Neural crest cell (in vitro differentiated cells): ENCODE measurements at regions not wholly inside any gene's neighbourhood (a gene's known extent, or its start where the extent isn't known, plus 50 kb on each side); places are given as distances from the start of the nearest gene placed in this dataset.

ENCODE experiments used
- DNase-seq: peaks from one replicate; pipeline ENCODE4 v3.0.0; 2021; ENCODE audit warnings: low read depth, mixed read lengths, low spot score
- H3K27ac Mint-ChIP-seq: one replicate; pipeline ENCODE4 v1.8.0; 2021; ENCODE audit warnings: mild to moderate bottlenecking, mixed read lengths; ENCODE audit not compliant: unreplicated experiment
- H3K27me3 Mint-ChIP-seq: 2 replicates; pipeline ENCODE4 v1.8.0; 2021; ENCODE audit warnings: low read depth, mild to moderate bottlenecking, mixed read lengths
- H3K36me3 Mint-ChIP-seq: 2 replicates; pipeline ENCODE4 v1.8.0; 2021; ENCODE audit warnings: low read depth, mild to moderate bottlenecking, mixed read lengths
- H3K4me1 Mint-ChIP-seq: 2 replicates; pipeline ENCODE4 v1.8.0; 2021; ENCODE audit warnings: mixed read lengths
- H3K4me3 Mint-ChIP-seq: one replicate; pipeline ENCODE4 v1.8.0; 2021; ENCODE audit warnings: mild to moderate bottlenecking, mixed read lengths
- H3K9me3 Mint-ChIP-seq: 2 replicates; pipeline ENCODE4 v1.8.0; 2021; ENCODE audit warnings: mixed read lengths
- TF ChIP-seq, protein P1 (sequence below): fragments of 200-600 bp; sonication (generic); conservative IDR thresholded peaks from 2 replicates; pipeline ENCODE4 v1.5.0; 2021; ENCODE audit warnings: antibody characterized with exemption, mild to moderate bottlenecking

DNA sequence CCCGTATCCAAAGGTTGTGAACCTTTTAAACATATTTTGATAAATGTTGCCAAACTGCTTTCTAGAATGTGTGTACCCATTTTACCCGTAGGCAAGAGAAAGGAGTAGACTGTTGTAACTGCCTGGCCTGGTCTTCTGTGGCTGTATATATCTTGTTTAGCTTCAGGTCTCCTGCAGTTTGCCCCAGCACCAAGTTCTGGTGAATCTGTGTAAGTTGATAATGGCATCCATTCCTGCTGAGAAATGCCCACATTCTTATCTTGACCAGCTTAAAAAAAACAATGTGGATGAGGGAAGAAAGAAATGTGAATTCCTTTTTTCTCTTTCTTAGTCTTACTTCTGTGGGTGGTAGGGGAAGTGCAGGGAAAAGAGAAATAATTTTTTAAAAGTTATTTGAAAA, 53.3 kb upstream of the TLE3 start:
- DNase-seq, result no peak
- Mint-ChIP-seq H3K4me1 (peaks cover 33% of the 10 kb centered on the region), H3K27ac (no peak overlapping the region), H3K27me3 (peaks cover 21% of the 10 kb centered on the region), H3K4me3 (no peak overlapping the region), H3K9me3 (no peaks in the 10 kb centered on the region), H3K36me3 (no peaks in the 10 kb centered on the region)
- TF ChIP-seq, protein P1, sequence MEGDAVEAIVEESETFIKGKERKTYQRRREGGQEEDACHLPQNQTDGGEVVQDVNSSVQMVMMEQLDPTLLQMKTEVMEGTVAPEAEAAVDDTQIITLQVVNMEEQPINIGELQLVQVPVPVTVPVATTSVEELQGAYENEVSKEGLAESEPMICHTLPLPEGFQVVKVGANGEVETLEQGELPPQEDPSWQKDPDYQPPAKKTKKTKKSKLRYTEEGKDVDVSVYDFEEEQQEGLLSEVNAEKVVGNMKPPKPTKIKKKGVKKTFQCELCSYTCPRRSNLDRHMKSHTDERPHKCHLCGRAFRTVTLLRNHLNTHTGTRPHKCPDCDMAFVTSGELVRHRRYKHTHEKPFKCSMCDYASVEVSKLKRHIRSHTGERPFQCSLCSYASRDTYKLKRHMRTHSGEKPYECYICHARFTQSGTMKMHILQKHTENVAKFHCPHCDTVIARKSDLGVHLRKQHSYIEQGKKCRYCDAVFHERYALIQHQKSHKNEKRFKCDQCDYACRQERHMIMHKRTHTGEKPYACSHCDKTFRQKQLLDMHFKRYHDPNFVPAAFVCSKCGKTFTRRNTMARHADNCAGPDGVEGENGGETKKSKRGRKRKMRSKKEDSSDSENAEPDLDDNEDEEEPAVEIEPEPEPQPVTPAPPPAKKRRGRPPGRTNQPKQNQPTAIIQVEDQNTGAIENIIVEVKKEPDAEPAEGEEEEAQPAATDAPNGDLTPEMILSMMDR, result no peak

DNA sequence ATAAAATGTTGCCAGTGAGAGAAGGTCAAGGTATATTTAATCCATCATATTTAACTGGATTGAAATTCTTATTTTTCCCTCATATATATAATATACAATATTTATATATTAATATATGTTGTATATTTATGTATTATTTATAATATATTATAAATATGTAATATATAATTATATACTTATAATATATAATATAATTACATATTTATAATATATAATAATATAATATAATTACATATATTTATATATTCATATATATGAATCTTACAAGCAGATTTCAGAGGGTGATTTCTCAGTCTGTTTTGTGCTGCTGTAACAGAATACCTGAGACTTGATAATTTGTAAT, 52.7 kb upstream of the TLE3 start:
- H3K27ac Mint-ChIP-seq, result no peak overlapping the region
- H3K4me3 Mint-ChIP-seq, result no peak overlapping the region
- no peaks in the 10 kb centered on the region for H3K9me3 Mint-ChIP-seq
- H3K27me3 Mint-ChIP-seq, result peaks cover 18% of the 10 kb centered on the region
- no peaks in the 10 kb centered on the region for H3K36me3 Mint-ChIP-seq
- no peak for DNase-seq
- H3K4me1 Mint-ChIP-seq, result peaks cover 37% of the 10 kb centered on the region
- TF ChIP-seq, protein P1, result no peak

DNA sequence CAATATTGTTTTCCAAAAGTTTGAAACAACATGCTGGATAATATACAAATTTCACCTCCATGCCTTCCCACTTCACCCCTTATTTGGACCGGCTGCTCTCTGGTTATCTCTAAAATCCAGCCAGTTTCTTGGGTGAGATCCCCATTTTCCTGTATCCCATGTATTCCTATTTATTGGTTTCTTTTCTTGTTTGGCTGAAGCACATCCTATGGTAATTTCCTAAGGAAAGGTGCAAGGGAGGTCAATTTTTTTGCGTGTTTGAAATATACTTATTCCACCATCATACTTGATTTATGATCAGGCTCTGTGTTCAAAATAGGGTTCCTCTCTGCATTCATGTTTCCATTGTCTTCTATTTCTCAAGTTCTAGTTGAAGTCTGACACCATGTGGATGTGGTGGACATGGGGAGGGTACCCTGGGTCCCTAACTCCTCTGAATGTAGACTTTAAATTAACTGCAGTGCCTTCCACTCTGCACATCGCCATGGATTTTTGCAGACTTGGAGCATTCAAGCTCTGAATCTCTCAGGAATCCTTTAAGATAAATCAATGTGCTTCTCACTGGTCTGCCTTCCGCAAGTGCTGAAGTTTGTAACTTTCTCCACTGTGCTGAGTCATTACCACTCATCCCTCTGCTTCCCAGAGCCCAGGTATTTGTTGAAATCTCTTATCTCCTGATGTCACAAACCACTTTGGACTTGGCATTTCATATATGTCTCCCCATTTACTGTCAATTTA, 52.1 kb upstream of the TLE3 start:
- DNase-seq, result no peak
- Mint-ChIP-seq H3K27me3 (peaks cover 13% of the 10 kb centered on the region), H3K9me3 (no peaks in the 10 kb centered on the region), H3K4me3 (no peak overlapping the region), H3K36me3 (no peaks in the 10 kb centered on the region), H3K27ac (no peak overlapping the region), H3K4me1 (peaks cover 38% of the 10 kb centered on the region)
- TF ChIP-seq, protein P1, result no peak

DNA sequence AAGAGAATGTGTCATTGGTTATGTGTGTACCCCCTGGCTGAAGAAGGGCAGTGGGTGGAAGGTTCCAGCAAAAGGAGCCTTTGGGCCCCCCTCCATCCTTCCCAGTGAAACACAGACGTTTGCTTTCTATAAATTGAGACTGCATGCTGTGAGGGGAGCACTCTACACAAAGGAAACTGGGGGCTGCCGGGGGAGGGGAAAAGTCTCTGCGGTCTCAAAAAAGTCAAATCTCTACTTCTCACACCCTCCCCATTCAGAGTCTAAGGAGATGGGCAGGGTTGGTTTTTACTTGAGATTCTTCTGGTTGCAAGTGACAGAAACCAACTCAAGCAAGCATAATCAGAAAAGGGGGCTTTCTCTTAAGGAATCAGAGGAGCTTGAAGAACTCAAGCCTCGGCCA, 50.1 kb upstream of the TLE3 start:
- Mint-ChIP-seq H3K4me1 (peaks cover 42% of the 10 kb centered on the region), H3K27ac (no peak overlapping the region), H3K9me3 (no peaks in the 10 kb centered on the region), H3K4me3 (no peak overlapping the region), H3K27me3 (peaks cover 10% of the 10 kb centered on the region), H3K36me3 (no peaks in the 10 kb centered on the region)
- TF ChIP-seq, protein P1, result no peak
- DNase-seq, result no peak
